NCI-H1436 treated with DMSO at 0.1 percent for 48 hours (cell line): ENCODE measurements at regions not wholly inside any gene's neighbourhood (a gene's known extent, or its start where the extent isn't known, plus 50 kb on each side); places are given as distances from the start of the nearest gene placed in this dataset.
"Not testable (repeated sequence)": the region's sequence is repeated elsewhere in the genome, so short reads cannot be mapped to it uniquely, and the experiment has no call there.

Experiments
- DNase-seq: peaks from one replicate; lab custom pipeline; 2025; lab: John Stamatoyannopoulos, UW

DNA sequence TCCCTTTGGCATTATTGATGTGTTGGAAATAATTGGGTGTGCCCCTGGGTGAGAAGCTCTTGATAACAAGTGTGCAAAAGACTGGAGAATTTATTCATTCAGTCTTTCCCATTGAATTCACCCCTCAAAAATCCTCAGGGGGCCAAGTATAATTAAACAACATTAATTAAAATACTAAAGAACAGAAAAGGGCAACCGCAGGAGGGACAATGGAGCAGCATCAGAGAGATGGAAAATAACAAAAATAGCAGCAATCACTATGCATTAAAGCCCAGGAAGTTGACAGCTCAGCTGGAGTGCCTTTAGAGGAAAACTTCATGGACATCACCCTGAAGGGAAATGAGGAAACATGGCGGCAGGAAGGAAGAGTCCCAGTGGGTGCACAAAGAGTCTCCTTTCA is 227.6 kb downstream of the MINAR1 start:
- no peak for DNase-seq

- no peak for DNase-seq
Measured at GRCh38 chr15:79661411-79661810, 229.3 kb downstream of the MINAR1 start.

GRCh38 chr15:79673416-79674123 is 223.2 kb downstream of the MTHFS start:
- DNase-seq: no peak

DNA sequence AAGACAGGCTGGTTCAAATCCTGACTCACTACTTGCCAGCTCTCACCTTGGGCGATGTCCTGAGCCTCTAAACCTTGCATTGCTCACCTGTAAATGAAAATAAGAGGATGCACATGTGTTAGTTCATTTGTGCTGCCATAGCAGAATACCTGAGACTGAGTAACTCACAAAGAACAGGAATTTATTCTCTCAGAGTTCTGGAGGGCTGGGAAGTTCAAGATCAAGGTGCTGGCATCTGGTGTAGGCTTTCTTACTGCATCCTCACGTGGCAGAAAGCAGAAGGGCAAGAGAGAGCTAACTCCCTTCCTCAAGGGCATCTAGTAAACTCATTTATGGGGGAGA is 222.7 kb downstream of the MTHFS start:
- DNase-seq: no peak

DNA sequence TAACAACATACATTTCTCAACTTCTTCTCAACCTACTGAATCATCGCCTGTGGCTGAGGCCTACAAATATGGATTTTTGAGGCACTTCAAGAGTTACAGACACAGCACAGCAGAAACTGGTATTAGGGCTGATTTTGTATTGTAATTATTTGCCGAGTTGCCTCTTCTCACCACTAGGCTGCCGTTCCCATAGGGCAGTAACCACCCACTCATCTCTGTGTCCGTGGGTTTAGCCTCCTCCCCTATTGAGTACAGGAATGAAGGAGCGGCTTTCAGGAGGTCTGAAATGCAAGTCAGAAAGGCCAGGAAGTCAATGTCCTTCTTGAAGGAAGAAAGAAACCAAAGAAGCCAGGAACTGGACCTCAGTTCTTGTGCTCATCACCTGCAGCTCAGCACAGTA is 220.8 kb downstream of the MTHFS start:
- no peak for DNase-seq

DNA sequence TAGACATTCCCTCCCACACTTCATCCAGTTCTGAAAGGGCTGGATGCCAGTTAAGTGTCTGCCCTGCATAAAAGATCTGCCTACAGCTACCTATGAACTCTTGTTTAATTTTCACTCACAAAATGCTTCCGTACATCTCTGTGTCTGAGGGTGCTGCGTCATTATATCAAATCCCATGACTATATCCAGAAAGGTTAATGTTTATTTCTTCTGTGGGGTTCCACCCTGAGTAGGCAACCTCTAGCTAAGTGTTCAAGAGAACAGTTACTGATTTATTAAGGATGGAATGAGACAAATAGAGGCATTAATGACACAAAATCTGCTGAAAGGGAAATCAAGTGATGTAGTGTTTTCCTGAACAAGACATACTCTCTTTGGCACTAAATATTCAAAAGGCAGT is 220.2 kb downstream of the MTHFS start:
- no peak for DNase-seq

DNA sequence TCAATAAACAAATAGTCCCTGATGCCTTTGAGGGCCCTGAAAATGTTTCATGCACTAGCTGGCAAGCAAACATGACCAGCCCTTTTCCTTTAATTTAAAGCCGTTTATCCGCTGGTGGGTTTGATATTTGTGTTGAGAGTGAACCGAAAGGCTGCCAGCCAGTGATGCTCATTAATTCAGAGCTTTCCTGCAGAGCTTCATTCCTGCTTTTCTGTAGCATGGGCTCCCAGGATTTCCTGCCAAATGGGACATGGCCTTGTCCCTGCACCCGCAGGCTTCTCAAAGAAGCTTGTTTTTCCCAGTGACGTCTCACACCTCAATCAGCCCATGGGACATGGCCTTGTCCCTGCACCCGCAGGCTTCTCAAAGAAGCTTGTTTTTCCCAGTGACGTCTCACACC is 219.6 kb downstream of the MTHFS start:
- no peak for DNase-seq

DNA sequence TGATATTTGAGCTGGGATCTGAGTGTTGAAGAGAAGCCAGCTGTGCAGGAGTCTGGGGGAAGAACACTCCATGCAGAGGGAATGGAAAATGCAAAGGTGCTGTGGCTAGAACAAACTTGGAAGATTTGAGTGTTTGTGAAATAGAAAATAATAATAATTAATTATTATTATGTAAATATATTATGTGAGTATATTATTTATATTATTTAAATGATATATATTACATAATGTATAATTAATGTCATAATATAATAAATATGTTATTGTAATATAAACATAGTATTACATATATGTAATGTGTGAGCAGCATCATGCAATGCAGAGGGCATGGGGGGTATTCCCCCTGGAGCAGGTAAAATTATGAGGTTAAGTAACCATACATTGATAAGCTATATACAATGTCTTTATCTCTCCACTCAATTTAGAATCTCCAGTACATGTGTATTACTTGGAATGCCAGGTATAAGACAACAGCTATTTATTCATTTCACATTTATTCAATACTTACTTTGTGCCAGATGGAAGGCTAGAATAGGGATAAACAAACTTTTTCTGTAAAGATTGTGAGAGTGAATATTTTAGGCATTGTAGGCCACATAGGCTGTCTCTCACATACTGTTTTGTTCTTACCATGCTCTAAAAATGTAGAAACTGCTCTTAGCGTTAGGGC is 218.6 kb downstream of the MTHFS start:
- DNase-seq: no peak

DNA sequence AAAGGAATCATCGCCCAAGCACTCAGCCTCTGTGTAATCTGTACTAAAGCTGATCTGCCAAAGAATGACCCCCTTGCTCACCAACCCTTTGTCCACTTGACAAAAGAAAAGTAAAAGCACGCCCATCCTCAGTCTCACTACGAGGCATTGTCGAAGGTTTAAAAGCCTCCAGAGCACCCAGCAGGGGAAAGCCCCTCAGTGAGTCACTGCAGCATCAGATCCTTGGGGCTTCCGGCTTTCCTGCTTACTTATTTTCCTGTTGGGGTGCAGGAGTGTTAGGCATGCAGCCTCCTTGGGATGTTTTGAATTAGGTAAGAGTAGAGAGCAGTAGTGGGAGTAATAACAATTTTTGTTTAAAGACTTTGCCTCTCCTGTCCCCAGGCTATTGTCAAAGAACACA is 216.1 kb downstream of the MTHFS start:
- DNase-seq: no peak

DNA sequence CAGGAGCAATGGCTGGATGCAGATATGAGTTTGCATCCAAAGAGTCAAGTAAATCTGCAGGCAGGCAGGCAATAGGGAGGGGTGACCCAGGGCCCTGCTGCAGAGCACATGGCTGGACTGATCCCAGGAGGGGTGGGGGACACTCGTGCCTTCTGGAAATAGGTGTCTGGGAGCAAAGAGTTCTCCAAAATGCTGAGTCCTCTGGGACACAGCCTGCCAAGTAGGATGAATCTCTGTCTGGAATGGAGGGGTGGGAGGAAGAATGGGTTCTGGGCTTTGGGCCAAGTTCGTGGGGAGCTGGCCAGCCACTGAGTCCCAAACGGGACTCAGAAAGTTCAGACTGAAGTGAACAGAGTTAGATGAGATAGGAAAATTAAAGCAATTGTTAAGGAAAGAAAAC is 214.5 kb downstream of the MTHFS start:
- DNase-seq: no peak

GRCh38 chr15:79682851-79683288 is 213.9 kb downstream of the MTHFS start:
- DNase-seq: no peak

GRCh38 chr15:79689030-79689429 is 207.8 kb downstream of the MTHFS start:
- no peak for DNase-seq

DNA sequence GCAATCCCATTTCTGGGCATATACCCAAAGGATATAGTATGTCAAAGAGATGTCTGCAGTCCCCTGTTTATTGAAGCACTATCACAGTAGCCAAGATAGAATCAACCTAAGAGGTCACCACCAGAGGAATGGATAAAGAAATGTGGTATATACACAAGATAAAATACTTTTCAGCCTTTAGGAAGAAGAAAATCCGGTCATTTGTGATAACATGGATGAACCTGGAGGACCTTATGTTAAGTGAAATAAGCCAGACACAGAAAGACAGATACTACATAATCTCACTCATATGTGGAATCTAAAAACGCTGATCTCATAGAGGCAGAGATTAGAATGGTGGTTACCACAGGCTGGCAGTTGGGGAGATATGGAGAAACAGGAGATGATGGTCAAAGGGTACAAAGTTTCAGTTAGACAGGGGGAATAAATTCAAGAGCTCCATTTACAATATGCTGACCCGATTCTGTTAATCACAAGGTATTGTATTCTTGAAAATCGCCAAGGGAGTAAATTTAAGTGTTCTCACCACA is 195.8 kb downstream of the MTHFS start:
- DNase-seq: no peak

- no peak for DNase-seq
Measured at GRCh38 chr15:79702621-79703020, 194.2 kb downstream of the MTHFS start.

- DNase-seq: no peak
Measured at GRCh38 chr15:79721256-79721655, 175.6 kb downstream of the MTHFS start.

DNA sequence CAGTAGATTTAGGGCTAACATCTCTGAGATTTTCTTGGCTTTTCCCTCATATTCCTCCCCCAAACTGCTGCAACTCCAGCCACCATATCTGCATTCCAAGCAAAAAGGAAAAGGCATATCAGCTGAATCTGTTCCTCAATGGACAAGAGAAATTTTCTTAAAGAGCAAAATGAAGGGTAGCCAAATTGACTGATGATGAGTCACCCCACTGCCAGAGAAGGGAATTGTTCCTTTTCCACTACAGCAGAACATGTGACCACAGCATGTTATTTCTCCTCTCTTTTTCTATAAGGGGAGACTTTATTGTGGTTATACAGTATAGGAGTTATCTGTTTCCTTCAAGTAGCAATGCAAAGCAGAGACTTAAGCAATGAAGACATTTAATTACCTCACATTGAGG is 172.5 kb downstream of the MTHFS start:
- no peak for DNase-seq

- no peak for DNase-seq
Measured at GRCh38 chr15:79724804-79725203, 172.0 kb downstream of the MTHFS start.

- DNase-seq: no peak
Measured at GRCh38 chr15:79728867-79729266, 167.9 kb downstream of the MTHFS start.

DNA sequence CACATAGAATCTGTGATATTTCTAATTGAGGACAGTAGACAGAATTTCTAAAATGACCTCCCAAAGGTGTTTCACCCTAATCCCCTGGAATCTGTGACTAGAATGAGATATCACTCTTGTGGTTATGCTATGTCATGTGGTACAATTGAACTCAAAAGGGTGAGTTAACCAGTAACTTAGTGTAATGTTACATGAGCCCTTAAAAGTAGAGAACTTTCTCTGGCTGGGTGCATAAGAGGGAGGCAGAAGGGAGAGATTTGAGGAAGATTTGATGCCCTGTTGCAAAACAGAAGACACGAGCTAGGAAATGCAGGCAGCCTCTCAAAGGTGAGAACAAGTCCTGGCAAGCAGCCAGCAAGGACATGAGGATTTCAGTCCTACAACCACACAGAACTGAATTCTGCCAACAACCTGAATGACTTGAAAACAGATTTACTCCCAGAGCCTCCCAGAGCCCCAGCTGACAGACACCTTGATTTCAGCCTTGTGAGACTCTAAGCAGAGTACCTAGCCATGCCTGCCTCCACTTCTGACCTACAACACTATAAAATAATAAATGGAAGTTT is 160.3 kb downstream of the MTHFS start:
- no peak for DNase-seq

DNA sequence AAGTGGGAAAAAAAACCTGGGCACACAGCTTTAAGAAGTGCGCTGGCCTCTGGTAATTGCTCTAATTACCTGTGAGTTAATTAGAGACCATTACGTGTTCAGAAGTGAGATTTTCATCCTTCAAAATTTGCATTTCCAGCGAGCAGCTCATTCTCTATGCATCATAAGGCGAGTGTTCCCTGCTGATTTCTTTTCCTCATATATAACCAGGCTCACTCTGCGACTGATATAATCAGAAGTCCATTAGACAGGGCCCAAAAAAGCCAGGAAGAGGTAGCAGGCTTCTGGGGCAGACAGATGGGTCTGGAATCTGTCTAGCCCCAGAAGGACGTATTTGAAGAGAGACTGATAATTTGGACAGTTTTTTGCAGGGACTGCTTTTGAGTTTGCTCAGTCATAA is 158.7 kb downstream of the MTHFS start:
- DNase-seq: no peak

GRCh38 chr15:79740561-79740960 is 156.3 kb downstream of the MTHFS start:
- DNase-seq: no peak

DNA sequence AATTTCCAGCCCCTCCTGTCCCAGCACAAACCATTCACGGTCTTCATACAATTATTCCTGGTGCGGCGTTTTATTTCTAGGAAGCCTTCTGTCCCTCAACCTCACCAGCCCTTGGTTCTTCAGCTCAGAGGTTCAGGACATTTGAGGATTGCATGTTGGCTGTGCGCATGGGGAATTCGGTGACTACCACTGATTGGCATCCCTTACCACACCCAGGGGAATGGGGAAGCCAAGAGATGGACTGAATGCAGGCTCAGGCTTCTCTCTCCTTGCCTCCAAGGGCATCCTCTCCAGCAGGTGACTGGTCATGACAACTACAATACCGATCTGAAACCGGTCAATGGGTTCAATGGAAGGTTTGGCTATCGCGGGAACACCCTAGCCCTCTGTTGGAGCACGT is 153.8 kb downstream of the MTHFS start:
- no peak for DNase-seq

DNA sequence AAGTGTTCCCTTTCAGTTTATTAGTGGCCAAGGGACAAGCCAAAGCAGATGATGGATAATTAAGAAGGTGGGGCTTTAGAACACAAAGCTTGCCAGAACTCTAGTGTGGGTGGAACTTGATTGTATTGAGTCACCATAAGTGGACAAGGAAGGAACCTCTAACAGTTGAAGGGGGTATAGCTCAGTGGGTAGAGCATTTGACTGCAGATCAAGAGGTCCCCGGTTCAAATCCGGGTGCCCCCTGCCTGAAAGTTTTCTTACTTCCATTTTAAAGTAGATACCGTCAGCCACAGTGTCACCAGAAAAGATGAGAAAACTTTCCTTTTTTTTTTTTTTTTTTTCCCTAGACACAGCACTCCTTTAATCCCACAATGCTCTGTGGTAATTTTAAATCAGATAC is 152.3 kb downstream of the MTHFS start:
- not testable (repeated sequence) for DNase-seq
